Erythroblast (primary cell): ENCODE measurements at regions not wholly inside any gene's neighbourhood (a gene's known extent, or its start where the extent isn't known, plus 50 kb on each side); places are given as distances from the start of the nearest gene placed in this dataset.

Experiments
- GATA1 ChIP-seq: IDR thresholded peaks from 2 replicates; pipeline ENCODE4 v1.6.1; 2011; ENCODE audit warnings: low read depth, mild to moderate bottlenecking, control low read depth, low read length, moderate library complexity
- POLR2A ChIP-seq: IDR thresholded peaks from 2 replicates; pipeline ENCODE4 v1.6.1; 2011; ENCODE audit warnings: mild to moderate bottlenecking, low read length

GRCh38 chr12:130246560-130246959 lies 84.3 kb downstream of the FZD10 start:
- TF ChIP-seq POLR2A = no peak
- no peak for TF ChIP-seq GATA1
